HCT116 (cell line): ENCODE measurements at regions not wholly inside any gene's neighbourhood (a gene's known extent, or its start where the extent isn't known, plus 50 kb on each side); places are given as distances from the start of the nearest gene placed in this dataset.

ENCODE experiments used
- ATAC-seq: fragments of 200-7000 bp; cut with Tn5 transposase; 2 replicates; pipeline ENCODE4 v1.9.1; 2020; ENCODE audit warnings: mild to moderate bottlenecking, moderate library complexity
- BruUV-seq: library from RNA; stranded (reverse); fragments of 400-500 nt; replicated peaks from 2 replicates; lab custom pipeline; 2021; lab: Mats Ljungman, UMichigan
- CTCF ChIA-PET: fragments of 300-600 bp; sonication (Branson Sonifier 250); formaldehyde crosslinking; loops from one replicate; lab custom pipeline; 2021; ENCODE audit warnings: antibody characterized with exemption; lab: Charles Lee
- POLR2A ChIA-PET: fragments of 300-600, 350-600 bp; sonication (Branson Sonifier 250); formaldehyde crosslinking; loops from one replicate; lab custom pipeline; 2021; ENCODE audit warnings: antibody characterized with exemption; lab: Charles Lee
- RAD21 ChIA-PET, 2 experiments: fragments of 300-600 bp; sonication (Branson Sonifier 250); formaldehyde crosslinking; loops; one replicate each; lab custom pipeline; 2023; ENCODE audit warnings: low total read pairs in 2 of 2; ENCODE audit not compliant: uncharacterized antibody in 2 of 2, unreplicated experiment in 2 of 2, low non-redundant PET in 1 of 2; lab: Charles Lee
- DNase-seq: peaks from one replicate; pipeline ENCODE4 v3.0.0-alpha.2; 2010; ENCODE audit warnings: low read depth, low spot score
- H2AFZ ChIP-seq: fragments of 200-600 bp; shearing (Covaris generic), sonication (generic); 2 replicates; pipeline ENCODE4 v1.6.1; 2017; ENCODE audit warnings: low read depth, mixed run types, mixed read lengths, antibody characterized with exemption, low read length; ENCODE audit not compliant: poor library complexity, severe bottlenecking
- H3K27ac ChIP-seq: 2 replicates; pipeline ENCODE4 v1.5.1; 2012; ENCODE audit warnings: low read depth, low read length
- H3K27me3 ChIP-seq: fragments of 200-600 bp; sonication (generic); 2 replicates; pipeline ENCODE4 v1.6.1; 2016; ENCODE audit warnings: mixed run types, low read length, mixed read lengths; ENCODE audit not compliant: insufficient read depth
- H3K36me3 ChIP-seq, 2 experiments: fragments of 200-500 bp in 1 of 2; fragments of 200-600 bp in 1 of 2; sonication (Bioruptor generic) in 1 of 2; sonication (generic) in 1 of 2; 2 replicates each; pipeline versions ENCODE4 v1.5.1 to v1.6.1; 2014 to 2016; ENCODE audit warnings: low read length in 2 of 2, inconsistent platforms in 1 of 2, mixed read lengths in 1 of 2, mixed run types in 1 of 2; ENCODE audit not compliant: insufficient read depth in 2 of 2, control insufficient read depth in 1 of 2
- H3K4me1 ChIP-seq, 2 experiments: fragments of 200-600 bp in 1 of 2; sonication (generic) in 1 of 2; 2 replicates each; pipeline versions ENCODE4 v1.5.1 to v1.6.1; 2012 to 2017; ENCODE audit warnings: low read length in 2 of 2, inconsistent platforms in 1 of 2, mild to moderate bottlenecking in 1 of 2, mixed read lengths in 1 of 2, mixed run types in 1 of 2, moderate library complexity in 1 of 2; ENCODE audit not compliant: insufficient read depth in 2 of 2, control insufficient read depth in 1 of 2
- H3K4me2 ChIP-seq: fragments of 200-600 bp; sonication (generic); 2 replicates; pipeline ENCODE4 v1.6.1; 2017; ENCODE audit warnings: mixed run types, low read length, mixed read lengths
- H3K4me3 ChIP-seq, 2 experiments: fragments of 200-600 bp in 1 of 2; sonication (generic) in 1 of 2; replicated peaks in 1 of 2; 2 replicates each; pipeline ENCODE4 v1.5.1; 2011 to 2016; ENCODE audit warnings: low read length in 2 of 2, control low read depth in 1 of 2, low read depth in 1 of 2, mild to moderate bottlenecking in 1 of 2, mixed read lengths in 1 of 2, mixed run types in 1 of 2
- H3K79me2 ChIP-seq: fragments of 200-600 bp; sonication (generic); 2 replicates; pipeline ENCODE4 v1.6.1; 2017; ENCODE audit warnings: mild to moderate bottlenecking, mixed run types, low read length, moderate library complexity, mixed read lengths; ENCODE audit not compliant: insufficient read depth
- H3K9ac ChIP-seq: fragments of 200-600 bp; sonication (generic); 2 replicates; pipeline ENCODE4 v1.6.1; 2016; ENCODE audit warnings: low read length, mixed read lengths
- H3K9me2 ChIP-seq: fragments of 200-600 bp; sonication (generic), shearing (Covaris generic); 2 replicates; pipeline ENCODE4 v1.6.1; 2017; ENCODE audit warnings: mixed run types, mild to moderate bottlenecking, moderate library complexity; ENCODE audit not compliant: insufficient read depth
- H3K9me3 ChIP-seq, 2 experiments: fragments of 200-500 bp in 1 of 2; fragments of 200-600 bp in 1 of 2; sonication (Bioruptor generic) in 1 of 2; sonication (generic) in 1 of 2; 2 replicates each; pipeline ENCODE4 v1.6.1; 2014 to 2017; ENCODE audit warnings: low read length in 2 of 2, mixed read lengths in 2 of 2, inconsistent platforms in 1 of 2, low read depth in 1 of 2, mild to moderate bottlenecking in 1 of 2, mixed run types in 1 of 2, moderate library complexity in 1 of 2; ENCODE audit not compliant: control insufficient read depth in 1 of 2, insufficient read depth in 1 of 2
- H4K20me1 ChIP-seq: fragments of 200-600 bp; sonication (generic), shearing (Covaris generic); 2 replicates; pipeline ENCODE4 v1.6.1; 2017; ENCODE audit warnings: mixed run types, mild to moderate bottlenecking, moderate library complexity; ENCODE audit not compliant: insufficient read depth
- ELF1 ChIP-seq: IDR thresholded peaks from 2 replicates; pipeline ENCODE4 v1.6.1; 2012; ENCODE audit warnings: low read depth, borderline replicate concordance
- TCF7L2 ChIP-seq: IDR thresholded peaks from 2 replicates; pipeline ENCODE4 v1.7.0; 2011; ENCODE audit warnings: borderline replicate concordance, inconsistent platforms; ENCODE audit not compliant: insufficient read depth, insufficient read length; ENCODE audit errors: extremely low read depth
- ZNF274 ChIP-seq: fragments of 200-500 bp; sonication (Bioruptor generic); IDR thresholded peaks from 2 replicates; pipeline ENCODE4 v1.6.1; 2014; ENCODE audit warnings: mild to moderate bottlenecking, low read depth, low read length, inconsistent platforms
- intact Hi-C: fragments of 100-400 bp; cut with micrococcal nuclease; formaldehyde crosslinking; loops from 2 replicates; pipeline ENCODE4 v1.10.0; 2022

DNA sequence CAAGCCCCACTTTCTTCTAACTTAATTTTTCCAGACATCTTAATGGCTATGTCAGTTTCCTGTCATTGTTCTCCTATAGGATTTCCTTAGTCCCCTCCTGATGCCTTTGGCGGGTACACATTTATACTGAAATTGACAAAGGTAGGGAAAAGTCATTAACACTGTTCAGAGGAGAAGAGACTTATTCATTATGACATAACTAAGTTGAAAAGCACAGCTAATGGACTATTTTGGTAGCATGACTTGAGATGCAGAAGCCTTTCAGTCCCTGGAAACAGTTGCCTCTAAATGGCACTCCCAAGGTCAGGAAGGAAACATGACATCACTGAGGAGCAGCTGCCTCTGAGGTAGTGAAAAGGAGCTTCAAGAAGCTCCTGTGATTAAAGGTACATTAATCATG lies 317.5 kb upstream of the KITLG start:
- H3K4me2 ChIP-seq = no peak overlapping the region
- no peak overlapping the region for H3K9ac ChIP-seq
- CTCF ChIA-PET = interaction anchor here (0.6 kb wide), 1 partner anchor 1161 kb away, joined by 3 read pairs; no protein-coding TSS in a partner anchor
- ATAC-seq (no peak), DNase-seq (no peak)
- H3K36me3 ChIP-seq = no peaks in the 10 kb centered on the region
- no peak overlapping the region for H3K4me3 ChIP-seq
- H3K27me3 ChIP-seq = no peaks in the 10 kb centered on the region
- RAD21 ChIA-PET = no interaction called here
- BruUV-seq = no TSS peak
- H3K9me3 ChIP-seq = no peaks in the 10 kb centered on the region
- peaks cover 8 to 11% of the 10 kb centered on the region in 2 experiments; a peak in 2 of 4 replicates for H3K4me1 ChIP-seq
- no peak overlapping the region for H3K27ac ChIP-seq
- TF ChIP-seq ZNF274 (no peak), TCF7L2 (peak; percentile 90)
- intact Hi-C loops = no loop called here
- H3K9me2 ChIP-seq = no peaks in the 10 kb centered on the region
- H4K20me1 ChIP-seq = no peaks in the 10 kb centered on the region
- no peaks in the 10 kb centered on the region for H3K79me2 ChIP-seq
- no peak overlapping the region for H2AFZ ChIP-seq
- POLR2A ChIA-PET = no interaction called here

DNA sequence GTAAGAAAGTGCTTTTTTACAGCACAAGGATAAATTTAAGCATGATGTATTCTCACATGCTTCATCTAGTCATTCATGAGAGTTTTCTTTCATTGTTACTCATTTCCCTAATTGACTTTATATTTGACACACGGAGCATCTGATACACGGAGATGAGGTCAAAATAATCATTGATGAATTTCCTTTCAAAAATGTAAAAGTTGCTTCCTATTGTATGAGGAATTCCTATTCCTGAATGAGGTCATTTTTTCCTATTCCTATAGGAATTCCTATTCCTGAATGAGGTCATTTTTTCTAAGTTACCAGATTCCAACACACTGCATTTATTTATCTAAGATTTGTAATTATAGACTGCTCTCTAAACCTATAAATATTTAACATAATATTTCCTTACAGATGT lies 316.7 kb upstream of the KITLG start:
- H3K4me2 ChIP-seq = no peak overlapping the region
- BruUV-seq = no TSS peak
- H3K27ac ChIP-seq = no peak overlapping the region
- no peaks in the 10 kb centered on the region for H3K9me2 ChIP-seq
- no peak overlapping the region for H3K9ac ChIP-seq
- no peak for TF ChIP-seq ELF1
- TF ChIP-seq TCF7L2 = peak; percentile 31
- no peaks in the 10 kb centered on the region for H3K27me3 ChIP-seq
- H3K4me3 ChIP-seq = no peak overlapping the region
- no peaks in the 10 kb centered on the region for H4K20me1 ChIP-seq
- H2AFZ ChIP-seq = no peak overlapping the region
- H3K4me1 ChIP-seq = peaks cover 8 to 11% of the 10 kb centered on the region in 2 experiments; a peak in 2 of 4 replicates
- no peaks in the 10 kb centered on the region for H3K79me2 ChIP-seq
- ChIA-PET POLR2A (no interaction called here), CTCF (no interaction called here), RAD21 (no interaction called here)
- H3K9me3 ChIP-seq = no peaks in the 10 kb centered on the region
- intact Hi-C loops = no loop called here
- ATAC-seq (no peak), DNase-seq (no peak)
- H3K36me3 ChIP-seq = no peaks in the 10 kb centered on the region
